ENCODE measurements at regions not wholly inside any gene's neighbourhood (a gene's known extent, or its start where the extent isn't known, plus 50 kb on each side); places are given as distances from the start of the nearest gene placed in this dataset.

DNA sequence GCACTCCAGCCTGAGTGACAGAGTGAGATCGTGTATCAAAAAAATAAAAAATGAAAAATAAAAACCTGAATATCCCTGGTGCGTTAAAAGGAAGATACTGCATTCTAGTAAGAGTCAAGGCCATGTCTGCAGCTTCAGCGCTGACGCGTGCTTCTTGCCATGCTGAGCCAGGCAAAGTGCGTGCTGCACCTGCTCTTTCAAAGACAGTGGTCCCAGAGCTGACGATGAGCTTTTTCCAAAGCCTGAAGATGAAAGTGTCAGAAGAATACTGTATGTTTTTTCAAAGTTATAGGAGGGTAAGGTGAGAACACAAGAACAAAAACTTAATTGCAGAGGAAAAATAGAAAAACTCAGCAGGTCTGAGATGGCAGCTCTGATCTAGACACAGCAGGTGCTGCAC is 115.1 kb downstream of the RNASET2 start:
- TF ChIP-seq TAF1 (IDR thresholded peaks at IDR 0.05; ENCODE audit: borderline replicate concordance, insufficient read depth, low read length) (no peak), POLR2AphosphoS5 (IDR thresholded peaks at IDR 0.05; ENCODE audit: low read depth, low read length) (no peak)

All from PFSK-1 (cell line).